IMR-90 (cell line): ENCODE measurements at regions not wholly inside any gene's neighbourhood (a gene's known extent, or its start where the extent isn't known, plus 50 kb on each side); places are given as distances from the start of the nearest gene placed in this dataset.

ENCODE experiments used
- ATAC-seq: fragments of 200-7000 bp; cut with Tn5 transposase; 2 replicates; pipeline ENCODE4 v1.9.1; 2020; ENCODE audit warnings: low read depth, mild to moderate bottlenecking, moderate library complexity
- BruUV-seq: library from RNA; stranded (reverse); fragments of 400-500 nt; replicated peaks from 2 replicates; lab custom pipeline; 2021; lab: Mats Ljungman, UMichigan
- CTCF ChIA-PET: fragments of 300-600 bp; formaldehyde crosslinking; extraction: SDS; loops from one replicate; lab custom pipeline; 2021; ENCODE audit warnings: antibody characterized with exemption; lab: Yijun Ruan, JAX
- POLR2A ChIA-PET: fragments of 300-600 bp; sonication (Branson Sonifier 250); formaldehyde crosslinking; loops from one replicate; lab custom pipeline; 2022; ENCODE audit warnings: antibody characterized with exemption; ENCODE audit not compliant: unreplicated experiment; lab: Charles Lee
- DNase-seq: peaks from one replicate; pipeline ENCODE4 v3.0.0; 2013
- H2AFZ ChIP-seq: replicated peaks from 2 replicates; pipeline ENCODE3; 2013; ENCODE audit warnings: low read length, mild to moderate bottlenecking; ENCODE audit not compliant: poor library complexity
- H2AK5ac ChIP-seq: 2 replicates; pipeline ENCODE4 v1.6.1; 2013; ENCODE audit warnings: low read depth, low read length, inconsistent platforms
- H2AK9ac ChIP-seq: replicated peaks from 2 replicates; pipeline ENCODE3; 2013; ENCODE audit warnings: mild to moderate bottlenecking, low read depth, low read length, moderate library complexity; ENCODE audit not compliant: poor library complexity
- H2BK120ac ChIP-seq: 2 replicates; pipeline ENCODE4 v1.6.1; 2013; ENCODE audit warnings: low read depth, low read length, inconsistent platforms
- H2BK15ac ChIP-seq: 3 replicates; pipeline ENCODE4 v1.6.1; 2013; ENCODE audit warnings: low read depth, low read length, inconsistent platforms
- H2BK20ac ChIP-seq: 2 replicates; pipeline ENCODE4 v1.6.1; 2013; ENCODE audit warnings: low read depth, mild to moderate bottlenecking, inconsistent platforms, low read length, moderate library complexity
- H2BK5ac ChIP-seq: 2 replicates; pipeline ENCODE4 v1.6.1; 2013; ENCODE audit warnings: mild to moderate bottlenecking, low read depth, low read length, inconsistent platforms; ENCODE audit not compliant: poor library complexity, severe bottlenecking
- H3K14ac ChIP-seq: replicated peaks from 2 replicates; pipeline ENCODE4 v1.6.1; 2013; ENCODE audit warnings: low read depth, low read length, inconsistent platforms
- H3K18ac ChIP-seq: 2 replicates; pipeline ENCODE4 v1.6.1; 2013; ENCODE audit warnings: low read depth, low read length, control low read depth
- H3K23ac ChIP-seq: 2 replicates; pipeline ENCODE4 v1.6.1; 2013; ENCODE audit warnings: low read depth, low read length, inconsistent platforms
- H3K27ac ChIP-seq: 2 replicates; pipeline ENCODE4 v1.5.1; 2013; ENCODE audit warnings: mild to moderate bottlenecking, control low read depth, low read length; ENCODE audit not compliant: insufficient read depth
- H3K27me3 ChIP-seq: 2 replicates; pipeline ENCODE4 v1.6.1; 2013; ENCODE audit warnings: low read length; ENCODE audit not compliant: control insufficient read depth, insufficient read depth
- H3K36me3 ChIP-seq: 2 replicates; pipeline ENCODE4 v1.6.1; 2013; ENCODE audit warnings: low read length, mixed read lengths; ENCODE audit not compliant: control insufficient read depth, insufficient read depth
- H3K4ac ChIP-seq: 2 replicates; pipeline ENCODE4 v1.6.1; 2013; ENCODE audit warnings: low read depth, low read length, inconsistent platforms
- H3K4me1 ChIP-seq: 2 replicates; pipeline ENCODE4 v1.6.1; 2013; ENCODE audit warnings: low read length, mixed read lengths; ENCODE audit not compliant: control insufficient read depth, insufficient read depth
- H3K4me2 ChIP-seq: 2 replicates; pipeline ENCODE4 v1.6.1; 2013; ENCODE audit warnings: low read depth, mild to moderate bottlenecking, control low read depth, low read length, moderate library complexity
- H3K4me3 ChIP-seq: 2 replicates; pipeline ENCODE4 v1.5.1; 2013; ENCODE audit warnings: low read depth, mild to moderate bottlenecking, control low read depth, low read length, moderate library complexity; ENCODE audit not compliant: insufficient read depth
- H3K56ac ChIP-seq: 2 replicates; pipeline ENCODE4 v1.6.1; 2013; ENCODE audit warnings: low read length, inconsistent platforms; ENCODE audit not compliant: insufficient read depth; ENCODE audit errors: extremely low read depth
- H3K79me1 ChIP-seq, 2 experiments: 2 replicates each; pipeline ENCODE4 v1.6.1; 2013; ENCODE audit warnings: low read length in 2 of 2, inconsistent platforms in 1 of 2, low read depth in 1 of 2
- H3K9ac ChIP-seq: 2 replicates; pipeline ENCODE4 v1.6.1; 2013; ENCODE audit warnings: low read depth, low read length, control low read depth
- H3K9me1 ChIP-seq: 2 replicates; pipeline ENCODE4 v1.6.1; 2013; ENCODE audit warnings: low read length, inconsistent platforms; ENCODE audit not compliant: insufficient read depth
- H3K9me3 ChIP-seq: 2 replicates; pipeline ENCODE4 v1.6.1; 2013; ENCODE audit warnings: low read length; ENCODE audit not compliant: control insufficient read depth, insufficient read depth
- H4K20me1 ChIP-seq: 2 replicates; pipeline ENCODE4 v1.6.1; 2013; ENCODE audit warnings: low read length, inconsistent platforms; ENCODE audit not compliant: insufficient read depth
- H4K5ac ChIP-seq: 2 replicates; pipeline ENCODE4 v1.6.1; 2013; ENCODE audit warnings: mild to moderate bottlenecking, low read depth, low read length, control low read depth
- H4K8ac ChIP-seq, 2 experiments: 2 replicates each; pipeline ENCODE4 v1.6.1; 2013; ENCODE audit warnings: low read depth in 2 of 2, low read length in 2 of 2, control low read depth in 1 of 2, inconsistent platforms in 1 of 2
- H4K91ac ChIP-seq: 2 replicates; pipeline ENCODE4 v1.6.1; 2013; ENCODE audit warnings: low read depth, low read length, inconsistent platforms; ENCODE audit not compliant: insufficient read depth
- BHLHE40 ChIP-seq: fragments of 150-350 bp; IDR thresholded peaks from 2 replicates; pipeline ENCODE4 v1.6.1; 2016; ENCODE audit warnings: mild to moderate bottlenecking, low read depth, low read length
- CEBPB ChIP-seq: IDR thresholded peaks from 2 replicates; pipeline ENCODE4 v1.6.1; 2012; ENCODE audit warnings: low read depth, low read length, improper control_type of control experiment
- CHD1 ChIP-seq: IDR thresholded peaks from 2 replicates; pipeline ENCODE4 v1.6.1; 2012; ENCODE audit warnings: low read depth, low read length, improper control_type of control experiment
- CTCF ChIP-seq: conservative IDR thresholded peaks from 2 replicates; pipeline ENCODE4 v1.5.1; 2012; ENCODE audit warnings: mild to moderate bottlenecking, low read depth, low read length, improper control_type of control experiment
- FOS ChIP-seq: fragments of 150-350 bp; IDR thresholded peaks from 2 replicates; pipeline ENCODE4 v1.6.1; 2016; ENCODE audit warnings: low read depth, low read length
- MAFK ChIP-seq: IDR thresholded peaks from 2 replicates; pipeline ENCODE4 v1.6.1; 2012; ENCODE audit warnings: low read depth, low read length, improper control_type of control experiment
- MAZ ChIP-seq: IDR thresholded peaks from 2 replicates; pipeline ENCODE4 v1.6.1; 2012; ENCODE audit warnings: low read depth, mild to moderate bottlenecking, low read length, improper control_type of control experiment, moderate library complexity, borderline replicate concordance
- MXI1 ChIP-seq: IDR thresholded peaks from 2 replicates; pipeline ENCODE4 v1.6.1; 2012; ENCODE audit warnings: low read depth, mild to moderate bottlenecking, low read length, moderate library complexity, borderline replicate concordance
- NFE2L2 ChIP-seq: fragments of 150-350 bp; IDR thresholded peaks from 2 replicates; pipeline ENCODE4 v1.6.1; 2016; ENCODE audit warnings: low read depth, mild to moderate bottlenecking, low read length
- POLR2A ChIP-seq: IDR thresholded peaks from 2 replicates; pipeline ENCODE4 v1.6.1; 2012; ENCODE audit warnings: mild to moderate bottlenecking, low read depth, low read length
- RAD21 ChIP-seq: IDR thresholded peaks from 2 replicates; pipeline ENCODE4 v1.6.1; 2012; ENCODE audit warnings: low read length, improper control_type of control experiment
- RCOR1 ChIP-seq: IDR thresholded peaks from 2 replicates; pipeline ENCODE4 v1.6.1; 2012; ENCODE audit warnings: mild to moderate bottlenecking, low read length, improper control_type of control experiment; ENCODE audit not compliant: insufficient replicate concordance
- RFX5 ChIP-seq: IDR thresholded peaks from 2 replicates; pipeline ENCODE4 v1.8.0; 2012; ENCODE audit warnings: low read depth, mild to moderate bottlenecking, low read length, moderate library complexity
- SMC3 ChIP-seq: fragments of 150-350 bp; IDR thresholded peaks from 2 replicates; pipeline ENCODE4 v1.6.1; 2016; ENCODE audit warnings: low read depth, mild to moderate bottlenecking, antibody characterized with exemption, low read length, moderate library complexity
- WGBS, 2 experiments: methylation state at CpG; one replicate each; pipeline versions ENCODE4 v1.1.5 to v1.1.7; 2013; ENCODE audit warnings: missing lambda C conversion rate in 2 of 2; ENCODE audit not compliant: insufficient read length in 1 of 2; ENCODE audit errors: extremely low coverage in 2 of 2; 5-methylcytosine and 5-hydroxymethylcytosine counted together
- dilution Hi-C: fragments of 300-500 bp; cut with HindIII; formaldehyde crosslinking; loops from one replicate; pipeline ENCODE4 v1.14.3; 2018; ENCODE audit warnings: low sequenced_read_pairs; ENCODE audit not compliant: unreplicated experiment
- in situ Hi-C: fragments of 300-500 bp; cut with MboI; formaldehyde crosslinking; loops from 3 replicates; pipeline ENCODE4 v1.14.3; 2019; ENCODE audit warnings: low sequenced_read_pairs, inconsistent platforms, mixed read lengths
- intact Hi-C: fragments of 100-400 bp; cut with micrococcal nuclease; formaldehyde crosslinking; loops from 2 replicates; pipeline ENCODE4 v1.10.0; 2022
- TF ChIP-seq, protein P1 (sequence below): fragments of 150-350 bp; IDR thresholded peaks from 2 replicates; pipeline ENCODE4 v1.6.1; 2016; ENCODE audit warnings: low read depth, mild to moderate bottlenecking, low read length, moderate library complexity, borderline replicate concordance
- TF ChIP-seq, protein P2 (sequence below): fragments of 150-350 bp; IDR thresholded peaks from 2 replicates; pipeline ENCODE4 v1.6.1; 2017; ENCODE audit warnings: mild to moderate bottlenecking, antibody characterized with exemption, low read length, low read depth

DNA sequence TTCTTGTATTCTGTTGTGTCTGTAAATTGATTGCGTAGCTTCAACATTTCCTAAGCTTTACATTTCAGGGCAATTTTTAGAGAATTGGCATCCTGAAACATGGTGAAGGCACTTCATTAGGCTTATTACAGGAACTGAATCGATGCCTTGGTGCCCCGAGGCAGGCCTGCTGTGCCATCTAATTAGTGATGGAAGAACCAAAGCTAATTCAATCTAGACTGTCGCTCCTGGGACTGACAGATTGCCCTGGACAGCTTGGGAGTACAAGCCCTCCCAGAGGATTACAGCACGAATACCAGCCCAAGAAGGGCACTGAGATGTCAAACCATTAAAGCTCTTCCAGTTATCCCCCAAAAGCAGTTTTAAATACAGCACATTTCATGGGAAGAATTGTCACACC lies 243.2 kb upstream of the ZC3H12C start:
- H3K9ac ChIP-seq: no peak overlapping the region
- no peak overlapping the region for H2BK20ac ChIP-seq
- H3K27me3 ChIP-seq: no peaks in the 10 kb centered on the region
- dilution Hi-C loops: no loop called here
- CTCF ChIA-PET: interaction anchor here (0.6 kb wide), 1 partner anchor 1302 kb away, joined by 3 read pairs; no protein-coding TSS in a partner anchor
- H3K56ac ChIP-seq: no peak overlapping the region
- H3K14ac ChIP-seq: no peak overlapping the region
- POLR2A ChIA-PET: no interaction called here
- no peak overlapping the region for H2AK5ac ChIP-seq
- H3K4ac ChIP-seq: no peak overlapping the region
- intact Hi-C loops: loop anchor here (5.0 to 10.0 kb wide), 3 partner anchors 345 to 1153 kb away; no protein-coding TSS in a partner anchor
- DNase-seq (no peak), ATAC-seq (no peak)
- TF ChIP-seq RCOR1 (no peak), CEBPB (no peak), MAFK (no peak), BHLHE40 (no peak), RAD21 (no peak), NFE2L2 (no peak), CHD1 (no peak), FOS (no peak), MXI1 (no peak), RFX5 (no peak), CTCF (no peak), SMC3 (no peak), POLR2A (no peak), MAZ (no peak)
- TF ChIP-seq, protein P1, sequence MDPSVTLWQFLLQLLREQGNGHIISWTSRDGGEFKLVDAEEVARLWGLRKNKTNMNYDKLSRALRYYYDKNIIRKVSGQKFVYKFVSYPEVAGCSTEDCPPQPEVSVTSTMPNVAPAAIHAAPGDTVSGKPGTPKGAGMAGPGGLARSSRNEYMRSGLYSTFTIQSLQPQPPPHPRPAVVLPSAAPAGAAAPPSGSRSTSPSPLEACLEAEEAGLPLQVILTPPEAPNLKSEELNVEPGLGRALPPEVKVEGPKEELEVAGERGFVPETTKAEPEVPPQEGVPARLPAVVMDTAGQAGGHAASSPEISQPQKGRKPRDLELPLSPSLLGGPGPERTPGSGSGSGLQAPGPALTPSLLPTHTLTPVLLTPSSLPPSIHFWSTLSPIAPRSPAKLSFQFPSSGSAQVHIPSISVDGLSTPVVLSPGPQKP: no peak
- TF ChIP-seq, protein P2, sequence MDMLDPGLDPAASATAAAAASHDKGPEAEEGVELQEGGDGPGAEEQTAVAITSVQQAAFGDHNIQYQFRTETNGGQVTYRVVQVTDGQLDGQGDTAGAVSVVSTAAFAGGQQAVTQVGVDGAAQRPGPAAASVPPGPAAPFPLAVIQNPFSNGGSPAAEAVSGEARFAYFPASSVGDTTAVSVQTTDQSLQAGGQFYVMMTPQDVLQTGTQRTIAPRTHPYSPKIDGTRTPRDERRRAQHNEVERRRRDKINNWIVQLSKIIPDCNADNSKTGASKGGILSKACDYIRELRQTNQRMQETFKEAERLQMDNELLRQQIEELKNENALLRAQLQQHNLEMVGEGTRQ: no peak
- H3K9me3 ChIP-seq: no peaks in the 10 kb centered on the region
- no peak overlapping the region; the same call in 2 of the 3 replicates for H2BK15ac ChIP-seq
- H3K4me1 ChIP-seq: no peaks in the 10 kb centered on the region
- H4K20me1 ChIP-seq: no peaks in the 10 kb centered on the region
- in situ Hi-C loops: loop anchor here (25.0 kb wide), 1 partner anchor 512 kb away; no protein-coding TSS in a partner anchor
- H2AFZ ChIP-seq: peak overlapping the region; percentile 15
- no peak overlapping the region for H3K4me3 ChIP-seq
- H3K36me3 ChIP-seq: no peaks in the 10 kb centered on the region
- H2BK5ac ChIP-seq: no peak overlapping the region
- no peak overlapping the region for H3K4me2 ChIP-seq
- no peak overlapping the region for H2BK120ac ChIP-seq
- 37% methylated on average over 3 of the region's 5 CpGs; no CpG with 5 or more reads in 1 of the 2 experiments for WGBS, 2 experiments
- H3K79me1 ChIP-seq: no peaks in the 10 kb centered on the region
- H2AK9ac ChIP-seq: no peak overlapping the region
- no peak overlapping the region for H4K8ac ChIP-seq
- H3K23ac ChIP-seq: no peak overlapping the region
- no TSS peak for BruUV-seq
- H4K5ac ChIP-seq: no peak overlapping the region
- H3K18ac ChIP-seq: no peak overlapping the region
- H3K9me1 ChIP-seq: no peaks in the 10 kb centered on the region
- H4K91ac ChIP-seq: no peak overlapping the region
- H3K27ac ChIP-seq: no peak overlapping the region
